CD4-positive, alpha-beta T cell (primary cell): ENCODE measurements at regions not wholly inside any gene's neighbourhood (a gene's known extent, or its start where the extent isn't known, plus 50 kb on each side); places are given as distances from the start of the nearest gene placed in this dataset.
"Not testable (repeated sequence)": the region's sequence is repeated elsewhere in the genome, so short reads cannot be mapped to it uniquely, and the experiment has no call there.

Experiments used
- ATAC-seq: fragments of 200-7000 bp; cut with Tn5 transposase; one replicate; pipeline ENCODE4 v1.10.0; 2022; ENCODE audit warnings: mild to moderate bottlenecking; ENCODE audit not compliant: poor library complexity
- CTCF ChIA-PET: fragments of 350-600 bp; sonication (Branson Sonifier 250); formaldehyde crosslinking; loops from one replicate; lab custom pipeline; 2021; ENCODE audit warnings: antibody characterized with exemption, inconsistent platforms; lab: Charles Lee
- POLR2A ChIA-PET: fragments of 350-600 bp; sonication (Branson Sonifier 250); formaldehyde crosslinking; loops from one replicate; lab custom pipeline; 2021; ENCODE audit warnings: antibody characterized with exemption, inconsistent platforms; lab: Charles Lee
- DNase-seq, 14 experiments: peaks; one replicate each; pipeline ENCODE4 v3.0.0-alpha.2; 2013 to 2020; ENCODE audit warnings: mixed read lengths in 2 of 14
- H3K27ac ChIP-seq, 2 donors: one replicate each; pipeline versions ENCODE4 v1.5.1 to v1.7.0; 2013; ENCODE audit warnings: low read length in 2 of 2, low read depth in 1 of 2, mild to moderate bottlenecking in 1 of 2
- H3K27me3 ChIP-seq, 2 experiments: 1 replicate in 1 of 2; 2 replicates in 1 of 2; pipeline versions ENCODE4 v1.6.1 to v1.7.0; 2013; ENCODE audit warnings: low read length in 2 of 2, control low read depth in 1 of 2, mild to moderate bottlenecking in 1 of 2, moderate library complexity in 1 of 2; ENCODE audit not compliant: insufficient read depth in 2 of 2, control insufficient read depth in 1 of 2
- H3K36me3 ChIP-seq: one replicate; pipeline ENCODE4 v1.6.1; 2013; ENCODE audit warnings: low read length, control low read depth; ENCODE audit not compliant: insufficient read depth
- H3K4me1 ChIP-seq: one replicate; pipeline ENCODE4 v1.6.1; 2013; ENCODE audit warnings: low read length, control low read depth; ENCODE audit not compliant: insufficient read depth
- H3K4me3 ChIP-seq: one replicate; pipeline ENCODE4 v1.5.1; 2013; ENCODE audit warnings: mild to moderate bottlenecking, low read length, moderate library complexity
- H3K9me3 ChIP-seq, 2 experiments: 1 replicate in 1 of 2; 2 replicates in 1 of 2; pipeline versions ENCODE4 v1.6.1 to v1.7.0; 2013; ENCODE audit warnings: low read length in 2 of 2, mild to moderate bottlenecking in 2 of 2, control low read depth in 1 of 2, moderate library complexity in 1 of 2; ENCODE audit not compliant: control insufficient read depth in 1 of 2, insufficient read depth in 1 of 2
- H3K27ac Mint-ChIP-seq: one replicate; pipeline ENCODE4 v1.8.0; 2020; ENCODE audit warnings: mixed read lengths
- H3K27me3 Mint-ChIP-seq: one replicate; pipeline ENCODE4 v1.8.0; 2021; ENCODE audit warnings: mixed read lengths
- H3K36me3 Mint-ChIP-seq: one replicate; pipeline ENCODE4 v1.8.0; 2021; ENCODE audit warnings: low read depth, mixed read lengths
- H3K4me1 Mint-ChIP-seq: one replicate; pipeline ENCODE4 v1.8.0; 2021; ENCODE audit warnings: low read depth, mixed read lengths
- H3K4me3 Mint-ChIP-seq: one replicate; pipeline ENCODE4 v1.8.0; 2020; ENCODE audit warnings: mild to moderate bottlenecking, mixed read lengths
- H3K9me3 Mint-ChIP-seq: one replicate; pipeline ENCODE4 v1.8.0; 2020; ENCODE audit warnings: mixed read lengths
- CTCF ChIP-seq: fragments of 200-600 bp; IDR thresholded peaks from one replicate; pipeline ENCODE4 v1.8.0; 2022; ENCODE audit warnings: antibody characterized with exemption, mild to moderate bottlenecking
- intact Hi-C, 2 experiments: fragments of 100-400 bp; cut with DNase I in 1 of 2; cut with micrococcal nuclease in 1 of 2; formaldehyde crosslinking; loops; one replicate each; pipeline versions ENCODE4 v1.15.1 to v1.9.0; 2023 to 2025; cut with DNase I, micrococcal nuclease

- no peak for TF ChIP-seq CTCF
- no peak overlapping the region for H3K4me3 Mint-ChIP-seq
- Histone ChIP-seq H3K27me3 (peaks cover 0 to 4% of the 10 kb centered on the region in 2 experiments), H3K4me1 (no peaks in the 10 kb centered on the region), H3K4me3 (no peak overlapping the region), H3K27ac (no peak overlapping the region), H3K9me3 (peaks cover 19 to 33% of the 10 kb centered on the region in 2 experiments), H3K36me3 (no peaks in the 10 kb centered on the region)
- H3K4me1 Mint-ChIP-seq = no peaks in the 10 kb centered on the region
- intact Hi-C loops = no loop called here
- peaks cover 6% of the 10 kb centered on the region for H3K9me3 Mint-ChIP-seq
- H3K27me3 Mint-ChIP-seq = no peaks in the 10 kb centered on the region
- H3K27ac Mint-ChIP-seq = no peak overlapping the region
- ATAC-seq (no peak), DNase-seq (no peak)
- ChIA-PET POLR2A (no interaction called here), CTCF (no interaction called here)
- no peaks in the 10 kb centered on the region for H3K36me3 Mint-ChIP-seq
Measured at GRCh38 chr6:40661726-40662125, 74.6 kb upstream of the LRFN2 start.

GRCh38 chr6:40656772-40657171, 69.6 kb upstream of the LRFN2 start:
- H3K4me3 Mint-ChIP-seq, H3K4me1 ChIP-seq, intact Hi-C loops, H3K36me3 ChIP-seq, H3K36me3 Mint-ChIP-seq, H3K9me3 Mint-ChIP-seq, H3K27me3 Mint-ChIP-seq, ATAC-seq, DNase-seq, H3K4me3 ChIP-seq, CTCF ChIA-PET, POLR2A ChIA-PET, H3K4me1 Mint-ChIP-seq, H3K27ac Mint-ChIP-seq, H3K27ac ChIP-seq, H3K27me3 ChIP-seq, H3K9me3 ChIP-seq: not testable (repeated sequence)

GRCh38 chr6:40654828-40655227, 67.7 kb upstream of the LRFN2 start:
- H3K27ac ChIP-seq = no peak overlapping the region
- ATAC-seq (no peak), DNase-seq (no peak)
- H3K4me3 ChIP-seq = no peak overlapping the region
- no peaks in the 10 kb centered on the region for H3K27me3 ChIP-seq
- Mint-ChIP-seq H3K9me3 (no peaks in the 10 kb centered on the region), H3K4me1 (no peaks in the 10 kb centered on the region), H3K27ac (no peak overlapping the region), H3K36me3 (no peaks in the 10 kb centered on the region), H3K27me3 (no peaks in the 10 kb centered on the region), H3K4me3 (no peak overlapping the region)
- POLR2A ChIA-PET = no interaction called here
- H3K36me3 ChIP-seq = no peaks in the 10 kb centered on the region
- H3K4me1 ChIP-seq = no peaks in the 10 kb centered on the region
- CTCF ChIA-PET = no interaction called here
- no peak for TF ChIP-seq CTCF
- intact Hi-C loops = no loop called here
- no peaks in the 10 kb centered on the region for H3K9me3 ChIP-seq

GRCh38 chr6:40645043-40645442, 57.9 kb upstream of the LRFN2 start:
- H3K4me3 Mint-ChIP-seq = no peak overlapping the region
- ATAC-seq (no peak), DNase-seq (no peak)
- peaks cover 16% of the 10 kb centered on the region for H3K27me3 Mint-ChIP-seq
- Histone ChIP-seq H3K36me3 (no peaks in the 10 kb centered on the region), H3K4me1 (peaks cover 17% of the 10 kb centered on the region), H3K9me3 (no peaks in the 10 kb centered on the region), H3K27ac (no peak overlapping the region), H3K27me3 (peaks cover 6 to 7% of the 10 kb centered on the region in 2 experiments), H3K4me3 (no peak overlapping the region)
- no peaks in the 10 kb centered on the region for H3K9me3 Mint-ChIP-seq
- intact Hi-C loops = no loop called here
- no peak overlapping the region for H3K27ac Mint-ChIP-seq
- H3K4me1 Mint-ChIP-seq = peaks cover 17% of the 10 kb centered on the region
- no peaks in the 10 kb centered on the region for H3K36me3 Mint-ChIP-seq
- no peak for TF ChIP-seq CTCF
- ChIA-PET POLR2A (no interaction called here), CTCF (no interaction called here)
